BE2C (cell line): ENCODE measurements at regions not wholly inside any gene's neighbourhood (a gene's known extent, or its start where the extent isn't known, plus 50 kb on each side); places are given as distances from the start of the nearest gene placed in this dataset.

ENCODE experiments used
- DNase-seq: peaks from one replicate; pipeline ENCODE4 v3.0.0-alpha.2; 2020
- H3K27me3 ChIP-seq: fragments of 250-450 bp; sonication (Bioruptor Pico); 2 replicates; pipeline ENCODE4 v1.5.1; 2020; ENCODE audit warnings: mild to moderate bottlenecking
- H3K36me3 ChIP-seq: fragments of 250-450 bp; sonication (Bioruptor Pico); 2 replicates; pipeline ENCODE4 v1.5.1; 2020; ENCODE audit warnings: mild to moderate bottlenecking
- H3K4me1 ChIP-seq: fragments of 250-450 bp; sonication (Bioruptor Pico); 2 replicates; pipeline ENCODE4 v1.5.1; 2020
- H3K4me3 ChIP-seq: 2 replicates; pipeline ENCODE4 v1.5.1; 2011; ENCODE audit warnings: low read depth, low read length
- H3K9me3 ChIP-seq: fragments of 250-450 bp; sonication (Bioruptor Pico); 2 replicates; pipeline ENCODE4 v1.5.1; 2020
- TF ChIP-seq, protein P1 (sequence below): IDR thresholded peaks from 2 replicates; pipeline ENCODE4 v1.5.1; 2012; ENCODE audit warnings: mild to moderate bottlenecking, low read depth, low read length

DNA sequence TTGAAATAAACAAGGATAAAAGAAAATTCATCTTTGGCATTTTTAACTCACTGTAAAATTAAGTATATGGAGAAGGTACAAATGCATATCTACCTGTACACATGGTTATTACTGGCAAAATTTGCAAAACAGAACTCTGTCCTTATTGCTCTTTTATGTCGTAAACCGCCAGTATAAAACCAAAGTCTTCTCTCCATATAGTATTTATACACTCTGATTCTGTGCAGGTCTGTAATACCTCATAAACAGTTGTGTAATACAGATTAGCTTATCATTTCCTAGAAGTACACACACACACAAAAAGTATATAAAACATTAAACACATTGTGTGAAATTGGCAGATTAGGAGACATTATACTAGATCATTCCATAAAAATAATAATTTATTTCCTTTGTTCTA lies 406.6 kb upstream of the ANO3 start:
- Histone ChIP-seq H3K27me3 (no peaks in the 10 kb centered on the region), H3K36me3 (no peaks in the 10 kb centered on the region), H3K9me3 (no peaks in the 10 kb centered on the region), H3K4me3 (no peak overlapping the region), H3K4me1 (no peaks in the 10 kb centered on the region)
- DNase-seq, result no peak
- TF ChIP-seq, protein P1, sequence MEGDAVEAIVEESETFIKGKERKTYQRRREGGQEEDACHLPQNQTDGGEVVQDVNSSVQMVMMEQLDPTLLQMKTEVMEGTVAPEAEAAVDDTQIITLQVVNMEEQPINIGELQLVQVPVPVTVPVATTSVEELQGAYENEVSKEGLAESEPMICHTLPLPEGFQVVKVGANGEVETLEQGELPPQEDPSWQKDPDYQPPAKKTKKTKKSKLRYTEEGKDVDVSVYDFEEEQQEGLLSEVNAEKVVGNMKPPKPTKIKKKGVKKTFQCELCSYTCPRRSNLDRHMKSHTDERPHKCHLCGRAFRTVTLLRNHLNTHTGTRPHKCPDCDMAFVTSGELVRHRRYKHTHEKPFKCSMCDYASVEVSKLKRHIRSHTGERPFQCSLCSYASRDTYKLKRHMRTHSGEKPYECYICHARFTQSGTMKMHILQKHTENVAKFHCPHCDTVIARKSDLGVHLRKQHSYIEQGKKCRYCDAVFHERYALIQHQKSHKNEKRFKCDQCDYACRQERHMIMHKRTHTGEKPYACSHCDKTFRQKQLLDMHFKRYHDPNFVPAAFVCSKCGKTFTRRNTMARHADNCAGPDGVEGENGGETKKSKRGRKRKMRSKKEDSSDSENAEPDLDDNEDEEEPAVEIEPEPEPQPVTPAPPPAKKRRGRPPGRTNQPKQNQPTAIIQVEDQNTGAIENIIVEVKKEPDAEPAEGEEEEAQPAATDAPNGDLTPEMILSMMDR, result no peak

DNA sequence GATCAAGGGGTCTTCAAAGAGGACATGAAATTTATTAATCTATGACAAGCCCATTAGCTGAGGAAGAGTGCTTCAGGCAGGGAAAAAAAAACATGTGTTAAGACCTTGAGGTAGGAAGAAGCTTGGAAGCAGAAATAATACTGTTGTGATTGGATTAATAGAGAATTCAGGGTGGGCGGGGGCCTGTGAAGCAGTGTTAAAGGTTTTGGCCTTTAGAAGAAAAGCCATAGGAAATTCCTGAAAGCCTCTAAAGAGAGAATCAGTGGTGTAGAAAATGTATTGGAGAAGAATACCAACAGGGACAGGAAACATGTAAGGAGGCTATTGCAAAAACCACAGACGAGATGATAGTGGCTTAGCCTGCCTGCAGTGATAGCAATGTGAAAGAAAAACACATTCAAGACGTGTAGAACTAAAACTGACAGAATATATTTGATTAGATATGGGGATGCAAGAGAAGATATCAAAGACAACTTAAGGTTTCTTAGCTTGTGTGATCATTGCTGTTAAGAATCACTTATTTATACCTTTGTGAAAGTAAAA lies 404.4 kb upstream of the ANO3 start:
- H3K4me3 ChIP-seq, result no peak overlapping the region
- TF ChIP-seq, protein P1, result no peak

DNA sequence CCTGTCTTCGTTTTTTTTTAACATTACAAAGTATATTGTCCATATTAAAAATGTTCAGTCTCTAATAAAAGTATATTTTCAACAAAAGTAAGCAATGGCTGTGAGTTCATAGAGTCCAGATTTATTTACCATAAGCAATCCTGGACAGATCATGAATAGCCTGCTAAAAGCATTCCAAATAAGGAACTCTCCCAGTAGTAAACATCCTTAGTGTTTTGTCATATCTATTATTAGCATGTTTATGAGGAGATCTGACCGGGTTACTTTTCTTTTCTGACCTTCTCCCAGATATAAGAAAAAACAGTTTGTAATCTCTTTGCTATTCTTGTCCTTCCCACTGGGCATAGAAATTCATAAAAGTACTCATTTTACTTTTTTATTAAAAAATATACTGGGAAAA lies 403.9 kb upstream of the ANO3 start:
- Histone ChIP-seq H3K27me3 (no peaks in the 10 kb centered on the region), H3K4me3 (no peak overlapping the region), H3K36me3 (no peaks in the 10 kb centered on the region), H3K9me3 (no peaks in the 10 kb centered on the region), H3K4me1 (no peaks in the 10 kb centered on the region)
- TF ChIP-seq, protein P1, result no peak
- no peak for DNase-seq

More for the DNA sequence above, 404.4 kb upstream of the ANO3 start:
- Histone ChIP-seq H3K9me3 (no peaks in the 10 kb centered on the region), H3K4me1 (no peaks in the 10 kb centered on the region), H3K36me3 (no peaks in the 10 kb centered on the region), H3K27me3 (no peaks in the 10 kb centered on the region)
- no peak for DNase-seq

DNA sequence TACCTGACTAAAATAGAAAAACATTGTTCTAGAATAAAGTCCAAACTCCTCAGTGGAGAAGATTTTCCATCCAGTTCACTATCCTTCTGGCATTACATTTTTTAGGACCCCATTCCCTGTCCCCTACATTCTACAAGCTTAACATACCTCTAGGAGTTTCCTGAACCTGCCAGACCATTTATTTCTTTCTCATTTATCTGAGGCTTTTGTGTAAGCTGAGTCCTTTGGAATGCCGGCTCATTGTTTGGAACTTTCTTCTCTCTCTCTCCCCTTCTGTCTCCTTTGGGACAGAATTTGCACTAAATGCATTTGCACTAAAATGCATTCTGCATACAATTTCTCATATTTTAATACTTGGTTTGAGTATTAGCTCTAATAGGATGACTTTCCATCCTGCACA lies 393.0 kb upstream of the ANO3 start:
- Histone ChIP-seq H3K9me3 (no peaks in the 10 kb centered on the region), H3K4me3 (no peak overlapping the region), H3K36me3 (no peaks in the 10 kb centered on the region), H3K27me3 (no peaks in the 10 kb centered on the region), H3K4me1 (no peaks in the 10 kb centered on the region)
- TF ChIP-seq, protein P1, result no peak
- no peak for DNase-seq

DNA sequence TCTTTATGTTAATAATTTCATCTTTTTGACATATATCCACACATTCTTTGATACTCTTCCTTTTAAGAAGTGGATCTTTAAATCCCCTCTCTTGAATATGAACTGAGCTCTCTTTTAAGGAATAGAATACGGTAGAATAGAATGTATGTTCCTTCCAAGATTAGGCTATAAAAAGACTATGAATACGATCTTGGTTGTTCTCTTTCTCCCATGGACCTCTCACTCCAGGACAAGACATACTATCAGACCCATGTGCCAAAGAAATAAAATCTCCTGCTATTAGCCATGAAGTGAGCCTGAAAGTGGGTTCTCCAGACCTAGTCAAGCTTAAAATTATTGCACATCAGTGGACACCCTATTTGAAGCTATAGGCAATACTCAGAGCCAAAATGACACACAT lies 392.2 kb upstream of the ANO3 start:
- Histone ChIP-seq H3K9me3 (no peaks in the 10 kb centered on the region), H3K4me1 (no peaks in the 10 kb centered on the region), H3K27me3 (no peaks in the 10 kb centered on the region), H3K4me3 (no peak overlapping the region), H3K36me3 (no peaks in the 10 kb centered on the region)
- TF ChIP-seq, protein P1, result no peak
- DNase-seq, result no peak

DNA sequence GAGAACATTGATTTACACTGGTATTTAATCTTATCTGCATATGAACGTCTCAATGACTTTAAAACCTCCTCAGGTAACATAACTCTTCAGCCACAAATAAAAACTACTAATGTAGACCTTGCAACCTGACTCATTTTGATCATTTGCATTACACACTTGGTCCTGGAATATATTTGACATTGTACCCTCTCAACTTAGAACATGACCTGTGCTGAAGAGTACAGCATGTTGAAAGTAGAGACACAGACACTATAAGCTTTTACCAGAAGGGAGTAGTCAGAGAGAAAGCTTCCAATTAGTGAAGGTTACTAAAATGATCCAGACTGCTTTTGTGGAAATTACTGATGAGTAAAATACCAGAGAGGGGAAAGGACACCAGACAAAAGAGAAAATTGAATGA lies 390.6 kb upstream of the ANO3 start:
- H3K27me3 ChIP-seq, result no peaks in the 10 kb centered on the region
- no peaks in the 10 kb centered on the region for H3K4me1 ChIP-seq
- H3K36me3 ChIP-seq, result no peaks in the 10 kb centered on the region
- no peak overlapping the region for H3K4me3 ChIP-seq
- TF ChIP-seq, protein P1, result no peak
- H3K9me3 ChIP-seq, result no peaks in the 10 kb centered on the region
- DNase-seq, result no peak
